Immature natural killer cell (primary cell): ENCODE measurements at regions not wholly inside any gene's neighbourhood (a gene's known extent, or its start where the extent isn't known, plus 50 kb on each side); places are given as distances from the start of the nearest gene placed in this dataset.

ENCODE experiments used
- DNase-seq, 3 donors: peaks; one replicate each; pipeline ENCODE4 v3.0.0; 2022; ENCODE audit warnings: mixed read lengths in 1 of 3
- H3K27ac Mint-ChIP-seq, 6 donors: one replicate each; pipeline ENCODE4 v1.8.0; 2020; ENCODE audit warnings: mixed read lengths in 6 of 6, mild to moderate bottlenecking in 5 of 6, inconsistent platforms in 4 of 6, moderate library complexity in 3 of 6
- H3K27me3 Mint-ChIP-seq, 3 donors: one replicate each; pipeline ENCODE4 v1.8.0; 2020 to 2021; ENCODE audit warnings: low read depth in 3 of 3, mild to moderate bottlenecking in 3 of 3, mixed read lengths in 3 of 3, moderate library complexity in 3 of 3, inconsistent platforms in 1 of 3
- H3K36me3 Mint-ChIP-seq, 3 donors: one replicate each; pipeline ENCODE4 v1.8.0; 2020; ENCODE audit warnings: mixed read lengths in 3 of 3, inconsistent platforms in 2 of 3, mild to moderate bottlenecking in 2 of 3
- H3K4me1 Mint-ChIP-seq, 2 donors: one replicate each; pipeline ENCODE4 v1.8.0; 2020; ENCODE audit warnings: inconsistent platforms in 2 of 2, mild to moderate bottlenecking in 2 of 2, mixed read lengths in 2 of 2, moderate library complexity in 1 of 2
- H3K4me3 Mint-ChIP-seq, 5 donors: one replicate each; pipeline ENCODE4 v1.8.0; 2020; ENCODE audit warnings: mild to moderate bottlenecking in 5 of 5, mixed read lengths in 5 of 5, inconsistent platforms in 3 of 5, moderate library complexity in 3 of 5
- H3K9me3 Mint-ChIP-seq, 6 donors: one replicate each; pipeline ENCODE4 v1.8.0; 2020; ENCODE audit warnings: mild to moderate bottlenecking in 6 of 6, mixed read lengths in 6 of 6, inconsistent platforms in 4 of 6, moderate library complexity in 3 of 6

- H3K36me3 Mint-ChIP-seq, result no peaks in the 10 kb centered on the region
- H3K4me1 Mint-ChIP-seq, result no peaks in the 10 kb centered on the region
- no peak overlapping the region for H3K27ac Mint-ChIP-seq
- H3K27me3 Mint-ChIP-seq, result peaks cover 0 to 2% (median 0%) of the 10 kb centered on the region in 3 donors
- peaks cover 3 to 10% (median 9%) of the 10 kb centered on the region in 6 donors for H3K9me3 Mint-ChIP-seq
- H3K4me3 Mint-ChIP-seq, result no peak overlapping the region
- DNase-seq, result no peak
Measured at GRCh38 chr6:51336185-51336584, 517.5 kb downstream of the TFAP2B start.

- Mint-ChIP-seq H3K9me3 (peaks cover 3 to 9% (median 5%) of the 10 kb centered on the region in 6 donors), H3K4me3 (no peak overlapping the region)
Measured at GRCh38 chr6:51337277-51337676, 518.6 kb downstream of the TFAP2B start.

GRCh38 chr6:51339108-51339507 is 520.4 kb downstream of the TFAP2B start:
- DNase-seq, result no peak
- Mint-ChIP-seq H3K27ac (no peak overlapping the region), H3K36me3 (no peaks in the 10 kb centered on the region), H3K4me3 (no peak overlapping the region), H3K27me3 (peaks cover 0 to 2% (median 0%) of the 10 kb centered on the region in 3 donors), H3K9me3 (peaks cover 0 to 9% (median 2%) of the 10 kb centered on the region in 6 donors), H3K4me1 (no peaks in the 10 kb centered on the region)

More at GRCh38 chr6:51337277-51337676, 518.6 kb downstream of the TFAP2B start:
- Mint-ChIP-seq H3K36me3 (no peaks in the 10 kb centered on the region), H3K27me3 (peaks cover 0 to 2% (median 0%) of the 10 kb centered on the region in 3 donors), H3K4me1 (no peaks in the 10 kb centered on the region), H3K27ac (no peak overlapping the region)
- DNase-seq, result no peak

GRCh38 chr6:51339728-51340127 is 521.1 kb downstream of the TFAP2B start:
- Mint-ChIP-seq H3K36me3 (no peaks in the 10 kb centered on the region), H3K4me1 (no peaks in the 10 kb centered on the region), H3K9me3 (peaks cover 0 to 5% (median 2%) of the 10 kb centered on the region in 6 donors), H3K27ac (no peak overlapping the region), H3K27me3 (no peaks in the 10 kb centered on the region), H3K4me3 (no peak overlapping the region)
- no peak for DNase-seq

- peaks cover 2 to 12% (median 3%) of the 10 kb centered on the region in 6 donors for H3K9me3 Mint-ChIP-seq
- no peak overlapping the region for H3K27ac Mint-ChIP-seq
- H3K4me1 Mint-ChIP-seq, result no peaks in the 10 kb centered on the region
- no peaks in the 10 kb centered on the region for H3K27me3 Mint-ChIP-seq
- no peaks in the 10 kb centered on the region for H3K36me3 Mint-ChIP-seq
- DNase-seq, result no peak
- no peak overlapping the region for H3K4me3 Mint-ChIP-seq
Measured at GRCh38 chr6:51342393-51342792, 523.7 kb downstream of the TFAP2B start.

GRCh38 chr6:51349857-51350256 is 531.2 kb downstream of the TFAP2B start:
- Mint-ChIP-seq H3K27ac (no peak overlapping the region), H3K9me3 (peaks cover 2 to 17% (median 5%) of the 10 kb centered on the region in 6 donors), H3K27me3 (peaks cover 0 to 3% (median 2%) of the 10 kb centered on the region in 3 donors), H3K4me3 (no peak overlapping the region), H3K4me1 (no peaks in the 10 kb centered on the region), H3K36me3 (no peaks in the 10 kb centered on the region)
- no peak for DNase-seq

GRCh38 chr6:51350308-51350904 is 531.7 kb downstream of the TFAP2B start:
- H3K9me3 Mint-ChIP-seq, result peaks cover 2 to 17% (median 4%) of the 10 kb centered on the region in 6 donors
- no peaks in the 10 kb centered on the region for H3K36me3 Mint-ChIP-seq
- no peaks in the 10 kb centered on the region for H3K4me1 Mint-ChIP-seq
- DNase-seq, result no peak
- peaks cover 0 to 3% (median 2%) of the 10 kb centered on the region in 3 donors for H3K27me3 Mint-ChIP-seq
- no peak overlapping the region for H3K4me3 Mint-ChIP-seq
- no peak overlapping the region for H3K27ac Mint-ChIP-seq

- no peak overlapping the region for H3K4me3 Mint-ChIP-seq
- no peaks in the 10 kb centered on the region for H3K36me3 Mint-ChIP-seq
- peaks cover 0 to 6% (median 4%) of the 10 kb centered on the region in 6 donors for H3K9me3 Mint-ChIP-seq
- no peak overlapping the region for H3K27ac Mint-ChIP-seq
- no peaks in the 10 kb centered on the region for H3K4me1 Mint-ChIP-seq
- H3K27me3 Mint-ChIP-seq, result peaks cover 0 to 3% (median 2%) of the 10 kb centered on the region in 3 donors
- no peak for DNase-seq
Measured at GRCh38 chr6:51352506-51353029, 533.9 kb downstream of the TFAP2B start.

- Mint-ChIP-seq H3K9me3 (peaks cover 0 to 12% (median 3%) of the 10 kb centered on the region in 6 donors), H3K36me3 (no peaks in the 10 kb centered on the region), H3K4me3 (no peak overlapping the region), H3K27ac (no peak overlapping the region), H3K27me3 (peaks cover 0 to 3% (median 0%) of the 10 kb centered on the region in 3 donors), H3K4me1 (no peaks in the 10 kb centered on the region)
- DNase-seq, result no peak
Measured at GRCh38 chr6:51360287-51360686, 541.6 kb downstream of the TFAP2B start.

- no peak for DNase-seq
- Mint-ChIP-seq H3K27ac (no peak overlapping the region), H3K36me3 (no peaks in the 10 kb centered on the region), H3K27me3 (no peaks in the 10 kb centered on the region), H3K9me3 (peaks cover 0 to 14% (median 3%) of the 10 kb centered on the region in 6 donors), H3K4me3 (no peak overlapping the region), H3K4me1 (no peaks in the 10 kb centered on the region)
Measured at GRCh38 chr6:51365566-51365965, 546.9 kb downstream of the TFAP2B start.

- H3K36me3 Mint-ChIP-seq, result no peaks in the 10 kb centered on the region
- DNase-seq, result no peak
- no peak overlapping the region for H3K27ac Mint-ChIP-seq
Measured at GRCh38 chr6:51369485-51369884, 550.8 kb downstream of the TFAP2B start.

GRCh38 chr6:51382847-51383246 is 564.2 kb downstream of the TFAP2B start:
- no peak overlapping the region for H3K4me3 Mint-ChIP-seq
- H3K9me3 Mint-ChIP-seq, result peaks cover 1 to 23% (median 9%) of the 10 kb centered on the region in 6 donors
- no peak overlapping the region for H3K27ac Mint-ChIP-seq
- peaks cover 0 to 3% (median 0%) of the 10 kb centered on the region in 3 donors for H3K27me3 Mint-ChIP-seq
- no peak for DNase-seq
- H3K36me3 Mint-ChIP-seq, result no peaks in the 10 kb centered on the region
- H3K4me1 Mint-ChIP-seq, result no peaks in the 10 kb centered on the region

More at GRCh38 chr6:51369485-51369884, 550.8 kb downstream of the TFAP2B start:
- no peaks in the 10 kb centered on the region for H3K27me3 Mint-ChIP-seq
- peaks cover 0 to 17% (median 4%) of the 10 kb centered on the region in 6 donors for H3K9me3 Mint-ChIP-seq
- H3K4me3 Mint-ChIP-seq, result no peak overlapping the region
- no peaks in the 10 kb centered on the region for H3K4me1 Mint-ChIP-seq

GRCh38 chr6:51384736-51385135 is 566.1 kb downstream of the TFAP2B start:
- no peak for DNase-seq

GRCh38 chr6:51386347-51386836 is 567.7 kb downstream of the TFAP2B start:
- H3K4me3 Mint-ChIP-seq, result no peak overlapping the region
- no peak for DNase-seq
- peaks cover 0 to 4% (median 0%) of the 10 kb centered on the region in 3 donors for H3K27me3 Mint-ChIP-seq
- no peak overlapping the region for H3K27ac Mint-ChIP-seq
- H3K4me1 Mint-ChIP-seq, result no peaks in the 10 kb centered on the region
- peaks cover 0 to 18% (median 3%) of the 10 kb centered on the region in 6 donors for H3K9me3 Mint-ChIP-seq
- H3K36me3 Mint-ChIP-seq, result no peaks in the 10 kb centered on the region

More at GRCh38 chr6:51384736-51385135, 566.1 kb downstream of the TFAP2B start:
- H3K27me3 Mint-ChIP-seq, result peaks cover 0 to 3% (median 0%) of the 10 kb centered on the region in 3 donors
- no peak overlapping the region for H3K27ac Mint-ChIP-seq
- no peak overlapping the region for H3K4me3 Mint-ChIP-seq
- H3K36me3 Mint-ChIP-seq, result no peaks in the 10 kb centered on the region
- H3K4me1 Mint-ChIP-seq, result no peaks in the 10 kb centered on the region
- H3K9me3 Mint-ChIP-seq, result peaks cover under 1 to 30% (median 5%) of the 10 kb centered on the region in 6 donors
